Ascending aorta (tissue), 2 donors: ENCODE measurements at regions not wholly inside any gene's neighbourhood (a gene's known extent, or its start where the extent isn't known, plus 50 kb on each side); places are given as distances from the start of the nearest gene placed in this dataset.

ENCODE experiments used
- DNase-seq, 2 donors: peaks; one replicate each; pipeline ENCODE4 v3.0.0-alpha.2; 2019; ENCODE audit warnings: low spot score in 2 of 2
- H3K27ac ChIP-seq, 2 donors: fragments of 200-600 bp; sonication (generic); one replicate each; pipeline ENCODE4 v1.5.1; 2016 to 2017; ENCODE audit warnings: mild to moderate bottlenecking in 1 of 2
- H3K27me3 ChIP-seq: fragments of 200-600 bp; sonication (generic); one replicate; pipeline ENCODE4 v1.5.1; 2017
- H3K36me3 ChIP-seq, 2 donors: fragments of 200-600 bp; sonication (generic); one replicate each; pipeline ENCODE4 v1.5.1; 2016
- H3K4me1 ChIP-seq, 2 donors: fragments of 200-600 bp; sonication (generic); one replicate each; pipeline ENCODE4 v1.5.1; 2016 to 2017; ENCODE audit warnings: mild to moderate bottlenecking in 1 of 2
- H3K4me3 ChIP-seq, 2 donors: fragments of 200-600 bp; sonication (generic); one replicate each; pipeline ENCODE4 v1.5.1; 2016 to 2017; ENCODE audit warnings: mild to moderate bottlenecking in 1 of 2
- H3K9me3 ChIP-seq, 2 donors: fragments of 200-600 bp; sonication (generic); one replicate each; pipeline ENCODE4 v1.5.1; 2016
- intact Hi-C: fragments of 100-400 bp; cut with DNase I; formaldehyde crosslinking; loops from one replicate; pipeline ENCODE4 v1.15.1; 2023
- TF ChIP-seq, protein P1 (sequence below), 3 experiments: fragments of 200-600 bp in 2 of 3; fragments of 450-650 bp in 1 of 3; sonication (generic) in 2 of 3; IDR thresholded peaks; one replicate each; pipeline ENCODE4 v1.5.1; 2016 to 2019; ENCODE audit warnings: antibody characterized with exemption in 3 of 3, mild to moderate bottlenecking in 1 of 3, moderate library complexity in 1 of 3

- Histone ChIP-seq H3K36me3 (no peaks in the 10 kb centered on the region), H3K27ac (no peak overlapping the region), H3K9me3 (no peaks in the 10 kb centered on the region), H3K4me1 (no peaks in the 10 kb centered on the region), H3K4me3 (no peak overlapping the region), H3K27me3 (no peaks in the 10 kb centered on the region)
- TF ChIP-seq, protein P1, sequence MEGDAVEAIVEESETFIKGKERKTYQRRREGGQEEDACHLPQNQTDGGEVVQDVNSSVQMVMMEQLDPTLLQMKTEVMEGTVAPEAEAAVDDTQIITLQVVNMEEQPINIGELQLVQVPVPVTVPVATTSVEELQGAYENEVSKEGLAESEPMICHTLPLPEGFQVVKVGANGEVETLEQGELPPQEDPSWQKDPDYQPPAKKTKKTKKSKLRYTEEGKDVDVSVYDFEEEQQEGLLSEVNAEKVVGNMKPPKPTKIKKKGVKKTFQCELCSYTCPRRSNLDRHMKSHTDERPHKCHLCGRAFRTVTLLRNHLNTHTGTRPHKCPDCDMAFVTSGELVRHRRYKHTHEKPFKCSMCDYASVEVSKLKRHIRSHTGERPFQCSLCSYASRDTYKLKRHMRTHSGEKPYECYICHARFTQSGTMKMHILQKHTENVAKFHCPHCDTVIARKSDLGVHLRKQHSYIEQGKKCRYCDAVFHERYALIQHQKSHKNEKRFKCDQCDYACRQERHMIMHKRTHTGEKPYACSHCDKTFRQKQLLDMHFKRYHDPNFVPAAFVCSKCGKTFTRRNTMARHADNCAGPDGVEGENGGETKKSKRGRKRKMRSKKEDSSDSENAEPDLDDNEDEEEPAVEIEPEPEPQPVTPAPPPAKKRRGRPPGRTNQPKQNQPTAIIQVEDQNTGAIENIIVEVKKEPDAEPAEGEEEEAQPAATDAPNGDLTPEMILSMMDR (IDR thresholded peaks at IDR 0.05), result no peak
- intact Hi-C loops, result no loop called here
- DNase-seq, result no peak
These were observed 509.3 kb downstream of the QKI start for GRCh38 chr6:163923658-163924411.

DNA sequence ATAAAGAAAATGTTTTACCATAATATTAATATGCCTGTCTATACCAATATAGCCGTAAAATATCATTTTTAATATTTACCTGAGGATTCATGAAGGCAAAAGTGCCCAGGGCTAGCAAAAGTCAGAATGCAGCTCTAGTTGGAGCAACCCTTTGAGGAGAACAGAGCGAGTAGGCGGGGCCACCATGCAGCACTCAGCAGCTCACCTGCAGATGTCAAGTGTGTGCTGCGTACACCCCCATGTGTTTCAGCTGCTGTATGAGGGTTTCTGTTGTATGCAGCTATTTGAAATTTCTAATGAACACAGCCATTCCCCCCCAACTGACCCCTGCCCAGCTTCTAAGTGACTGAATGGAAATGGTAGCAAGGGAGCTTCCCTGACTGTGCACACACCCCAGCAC lies 508.0 kb downstream of the QKI start:
- Histone ChIP-seq H3K27ac (no peak overlapping the region), H3K4me3 (no peak overlapping the region), H3K27me3 (no peaks in the 10 kb centered on the region), H3K36me3 (no peaks in the 10 kb centered on the region), H3K4me1 (no peaks in the 10 kb centered on the region), H3K9me3 (no peaks in the 10 kb centered on the region)
- DNase-seq, result no peak
- intact Hi-C loops, result no loop called here
- TF ChIP-seq, protein P1 (IDR thresholded peaks at IDR 0.05), result no peak

DNA sequence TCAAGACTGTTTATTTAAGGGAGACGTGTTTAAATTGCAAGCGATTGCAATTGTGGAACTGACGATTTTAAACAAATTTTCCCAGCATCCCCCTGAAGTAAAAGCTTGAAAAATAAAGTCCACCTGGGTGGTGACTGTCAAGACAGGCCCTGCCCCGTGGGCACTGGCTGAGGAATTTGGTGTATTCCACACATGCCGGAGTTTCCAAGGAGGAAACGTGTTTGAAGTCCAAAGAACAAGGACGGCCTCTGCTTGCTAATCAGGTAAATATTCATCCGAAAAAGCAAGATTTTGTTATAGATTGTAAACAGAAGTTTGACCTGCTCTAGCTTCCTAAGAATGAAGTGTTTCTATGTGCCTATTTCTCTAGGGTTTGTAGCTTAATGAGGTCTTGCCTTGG lies 505.1 kb downstream of the QKI start:
- TF ChIP-seq, protein P1 (IDR thresholded peaks at IDR 0.05), result no peak
- no peaks in the 10 kb centered on the region for H3K36me3 ChIP-seq
- H3K4me1 ChIP-seq, result no peaks in the 10 kb centered on the region
- no peaks in the 10 kb centered on the region for H3K27me3 ChIP-seq
- no peak overlapping the region for H3K27ac ChIP-seq
- no peak for DNase-seq
- H3K4me3 ChIP-seq, result no peak overlapping the region
- H3K9me3 ChIP-seq, result no peaks in the 10 kb centered on the region
- intact Hi-C loops, result no loop called here

GRCh38 chr6:163916315-163917081 lies 502.0 kb downstream of the QKI start:
- Histone ChIP-seq H3K9me3 (no peaks in the 10 kb centered on the region), H3K4me1 (no peaks in the 10 kb centered on the region), H3K27me3 (no peaks in the 10 kb centered on the region), H3K36me3 (no peaks in the 10 kb centered on the region), H3K4me3 (no peak overlapping the region), H3K27ac (no peak overlapping the region)
- intact Hi-C loops, result no loop called here
- TF ChIP-seq, protein P1 (IDR thresholded peaks at IDR 0.05), result no peak
- DNase-seq, result no peak

GRCh38 chr6:163915131-163915530 lies 500.6 kb downstream of the QKI start:
- Histone ChIP-seq H3K27me3 (no peaks in the 10 kb centered on the region), H3K9me3 (no peaks in the 10 kb centered on the region), H3K4me3 (no peak overlapping the region), H3K4me1 (no peaks in the 10 kb centered on the region), H3K27ac (no peak overlapping the region), H3K36me3 (no peaks in the 10 kb centered on the region)
- intact Hi-C loops, result no loop called here
- DNase-seq, result no peak
- TF ChIP-seq, protein P1 (IDR thresholded peaks at IDR 0.05), result no peak
